HepG2 (cell line): ENCODE measurements at regions not wholly inside any gene's neighbourhood (a gene's known extent, or its start where the extent isn't known, plus 50 kb on each side); places are given as distances from the start of the nearest gene placed in this dataset.

ENCODE experiments used
- ATAC-seq: fragments of 200-7000 bp; cut with Tn5 transposase; 3 replicates; pipeline ENCODE4 v1.9.1; 2020; ENCODE audit warnings: mild to moderate bottlenecking, moderate library complexity
- BruUV-seq: library from RNA; stranded (reverse); fragments of 400-500 nt; replicated peaks from 2 replicates; lab custom pipeline; 2021; lab: Mats Ljungman, UMichigan
- CTCF ChIA-PET: fragments of 300-600 bp; formaldehyde crosslinking; extraction: SDS; loops from one replicate; lab custom pipeline; 2021; ENCODE audit warnings: low total read pairs, inconsistent platforms, low intra/inter-chr PET ratio; lab: Yijun Ruan, JAX
- POLR2A ChIA-PET: fragments of 350-600 bp; sonication (Branson Sonifier 250); formaldehyde crosslinking; loops from one replicate; lab custom pipeline; 2020; ENCODE audit warnings: antibody characterized with exemption, inconsistent platforms; lab: Yijun Ruan, JAX
- DNase-seq: peaks from one replicate; pipeline ENCODE4 v3.0.0-alpha.2; 2015; ENCODE audit warnings: low spot score
- FAIRE-seq: peaks from 3 replicates; lab custom pipeline; 2011; peaks lifted over from hg19 to GRCh38; lab: Jason Lieb, UNC
- H2AFZ ChIP-seq: one replicate; pipeline ENCODE4 v1.6.1; 2011; ENCODE audit warnings: low read length, inconsistent platforms
- H3K27ac ChIP-seq: fragments of 300-600 bp; 3 replicates; pipeline ENCODE4 v1.8.0; 2011; ENCODE audit warnings: mixed run types, mild to moderate bottlenecking, mixed read lengths, low read length, inconsistent platforms; ENCODE audit not compliant: insufficient read depth; ENCODE audit errors: extremely low read length
- H3K27me3 ChIP-seq, 2 experiments: fragments of 200-600 bp in 1 of 2; 2 replicates in 1 of 2; 3 replicates in 1 of 2; pipeline versions ENCODE4 v1.6.0 to v1.8.0; 2011; ENCODE audit warnings: low read length in 2 of 2, mild to moderate bottlenecking in 2 of 2, moderate library complexity in 2 of 2, inconsistent platforms in 1 of 2; ENCODE audit not compliant: insufficient read depth in 2 of 2, control insufficient read depth in 1 of 2
- H3K36me3 ChIP-seq, 2 experiments: fragments of 200-600 bp in 1 of 2; replicated peaks in 1 of 2; 2 replicates in 1 of 2; 3 replicates in 1 of 2; pipeline versions ENCODE4 v1.5.1 to v1.8.0; 2011; ENCODE audit warnings: low read length in 2 of 2, inconsistent platforms in 1 of 2; ENCODE audit not compliant: insufficient read depth in 2 of 2, control insufficient read depth in 1 of 2
- H3K4me1 ChIP-seq: 2 replicates; pipeline ENCODE4 v1.5.1; 2012; ENCODE audit warnings: low read length, inconsistent platforms; ENCODE audit not compliant: insufficient read depth
- H3K4me2 ChIP-seq: 2 replicates; pipeline ENCODE4 v1.6.0; 2011; ENCODE audit warnings: low read depth, low read length, inconsistent platforms
- H3K4me3 ChIP-seq, 3 experiments: fragments of 200-600 bp in 1 of 3; sonication (generic), shearing (Covaris generic) in 1 of 3; replicated peaks in 1 of 3; 2 replicates each; pipeline ENCODE4 v1.5.1; 2011 to 2016; ENCODE audit warnings: low read length in 3 of 3, inconsistent platforms in 2 of 3, low read depth in 2 of 3, mild to moderate bottlenecking in 2 of 3, control low read depth in 1 of 3, mixed read lengths in 1 of 3; ENCODE audit not compliant: insufficient read depth in 1 of 3
- H3K79me2 ChIP-seq: one replicate; pipeline ENCODE4 v1.6.1; 2011; ENCODE audit warnings: low read length, inconsistent platforms; ENCODE audit not compliant: insufficient read depth
- H3K9ac ChIP-seq: 2 replicates; pipeline ENCODE4 v1.6.0; 2011; ENCODE audit warnings: mild to moderate bottlenecking, low read depth, low read length, inconsistent platforms; ENCODE audit not compliant: insufficient read depth
- H3K9me3 ChIP-seq: 2 replicates; pipeline ENCODE4 v1.5.1; 2012; ENCODE audit warnings: mild to moderate bottlenecking, low read length
- H4K20me1 ChIP-seq: 2 replicates; pipeline ENCODE4 v1.6.0; 2011; ENCODE audit warnings: inconsistent platforms, mild to moderate bottlenecking, low read length, moderate library complexity; ENCODE audit not compliant: insufficient read depth
- AKAP8 ChIP-seq: sonication (generic); formaldehyde crosslinking; IDR thresholded peaks from 2 replicates; pipeline ENCODE4 v1.5.1; 2020; ENCODE audit warnings: mild to moderate bottlenecking, missing genetic modification reagents
- ATF7 ChIP-seq, 2 experiments: fragments of 450-650 bp in 1 of 2; sonication (generic) in 1 of 2; formaldehyde crosslinking in 1 of 2; IDR thresholded peaks; 2 replicates each; pipeline versions ENCODE4 v1.4.0 to v1.6.1; 2016 to 2020; ENCODE audit warnings: antibody characterized with exemption in 1 of 2, mild to moderate bottlenecking in 1 of 2, missing genetic modification reagents in 1 of 2
- HDAC6 ChIP-seq: fragments of 200-600 bp; sonication (generic); IDR thresholded peaks from 2 replicates; pipeline ENCODE4 v1.7.0; 2017; ENCODE audit warnings: mild to moderate bottlenecking, antibody characterized with exemption, low read length, low read depth
- KLF6 ChIP-seq: IDR thresholded peaks from 2 replicates; pipeline ENCODE4 v1.8.0; 2016; ENCODE audit warnings: missing biosample characterization, missing genetic modification reagents
- NR2F2 ChIP-seq: IDR thresholded peaks from 2 replicates; pipeline ENCODE4 v1.6.1; 2012; ENCODE audit warnings: low read depth, inconsistent platforms, borderline replicate concordance
- PHF8 ChIP-seq: sonication (generic); formaldehyde crosslinking; IDR thresholded peaks from 2 replicates; pipeline ENCODE4 v1.5.0; 2020; ENCODE audit warnings: missing genetic modification reagents
- RNF2 ChIP-seq: fragments of 450-650 bp; conservative IDR thresholded peaks from 2 replicates; pipeline ENCODE4 v1.6.1; 2016; ENCODE audit warnings: low read depth
- SNRNP70 ChIP-seq: fragments of 200-400 bp; formaldehyde crosslinking; IDR thresholded peaks from 2 replicates; pipeline ENCODE4 v1.6.1; 2017; ENCODE audit warnings: mild to moderate bottlenecking, low read depth, low read length, moderate library complexity
- SRSF1 ChIP-seq: fragments of 200-400 bp; formaldehyde crosslinking; optimal IDR thresholded peaks from 2 replicates; pipeline ENCODE3; 2017; ENCODE audit warnings: mild to moderate bottlenecking, low read depth, low read length, moderate library complexity
- TEAD2 ChIP-seq: sonication (generic); formaldehyde crosslinking; IDR thresholded peaks from 2 replicates; pipeline ENCODE4 v1.9.0; 2021; ENCODE audit warnings: missing genetic modification reagents
- ZNF101 ChIP-seq: sonication (generic); formaldehyde crosslinking; IDR thresholded peaks from 2 replicates; pipeline ENCODE4 v1.4.0; 2020; ENCODE audit warnings: mild to moderate bottlenecking, low read depth, missing genetic modification reagents, borderline replicate concordance
- ZNF207 ChIP-seq: fragments of 450-650 bp; IDR thresholded peaks from 2 replicates; pipeline ENCODE4 v1.6.1; 2016; ENCODE audit warnings: antibody characterized with exemption, borderline replicate concordance
- ZNF292 ChIP-seq: sonication (generic); formaldehyde crosslinking; IDR thresholded peaks from 2 replicates; pipeline ENCODE4 v1.8.1; 2022; ENCODE audit warnings: mild to moderate bottlenecking, low read depth, missing genetic modification reagents, borderline replicate concordance
- ZNF333 ChIP-seq: sonication (generic); formaldehyde crosslinking; IDR thresholded peaks from 2 replicates; pipeline ENCODE4 v1.4.0; 2020; ENCODE audit warnings: mild to moderate bottlenecking, missing genetic modification reagents, borderline replicate concordance
- WGBS: methylation state at CpG from one replicate; pipeline ENCODE4 v1.1.6; 2017; ENCODE audit warnings: low lambda C conversion rate; 5-methylcytosine and 5-hydroxymethylcytosine counted together
- in situ Hi-C: cut with HindIII; loops from 2 replicates; pipeline ENCODE4 v1.10.0; 2017; ENCODE audit warnings: low pct_unique_long_range_greater_than_20kb; ENCODE audit not compliant: extremely low pct_ligation_motif_present
- intact Hi-C: fragments of 100-400 bp; cut with micrococcal nuclease; formaldehyde crosslinking; loops from one replicate; pipeline ENCODE4 v1.10.0; 2022; ENCODE audit not compliant: unreplicated experiment

DNA sequence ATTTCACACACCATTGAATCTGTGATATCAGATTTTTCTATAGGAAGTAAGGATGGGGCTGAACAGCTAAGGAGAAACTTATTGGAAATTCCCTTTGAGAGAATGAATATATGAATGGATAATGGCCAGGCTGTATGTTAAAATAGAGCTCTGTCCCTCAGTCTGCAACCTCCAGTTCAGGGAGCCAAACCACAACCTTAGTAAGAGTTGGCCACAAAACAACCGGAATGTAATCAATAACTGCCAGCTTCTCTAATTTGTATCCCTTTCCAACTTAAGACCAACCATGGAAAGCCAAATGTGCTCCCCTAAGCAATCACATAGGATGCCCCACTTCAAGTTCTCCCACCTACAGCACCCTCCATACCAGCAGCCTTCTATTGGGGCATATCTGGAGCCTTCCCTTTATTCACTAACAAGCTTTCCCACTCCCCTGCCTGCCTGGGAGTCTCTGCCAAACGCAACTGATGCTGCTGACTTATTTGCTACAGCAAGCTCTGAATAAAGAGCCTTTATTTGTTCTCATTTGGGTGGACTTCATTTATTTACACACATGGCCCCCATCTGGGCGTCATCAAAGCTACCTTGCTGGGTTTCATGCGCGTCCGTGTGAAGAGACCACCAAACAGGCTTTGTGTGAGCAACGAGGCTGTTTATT is 75.4 kb upstream of the LARS2 start:
- DNase-seq (no peak), FAIRE-seq (no peak), ATAC-seq (no peak)
- Histone ChIP-seq H4K20me1 (no peaks in the 10 kb centered on the region), H3K36me3 (no peaks in the 10 kb centered on the region), H3K4me1 (no peaks in the 10 kb centered on the region), H3K4me3 (no peak overlapping the region), H3K4me2 (no peak overlapping the region), H3K9me3 (no peaks in the 10 kb centered on the region), H2AFZ (no peak overlapping the region), H3K27ac (no peak overlapping the region), H3K27me3 (peaks cover 1 to 8% of the 10 kb centered on the region in 2 experiments; a peak in 2 of 5 replicates), H3K79me2 (no peaks in the 10 kb centered on the region), H3K9ac (no peak overlapping the region)
- TF ChIP-seq TEAD2 (CRISPR knock-in tag) (no peak), KLF6 (CRISPR knock-in tag) (no peak), SNRNP70 (no peak), ATF7 (IDR thresholded peaks at IDR 0.05) (no peak), ATF7 (CRISPR knock-in tag; IDR thresholded peaks at IDR 0.05) (no peak), ZNF101 (no peak), AKAP8 (CRISPR knock-in tag) (no peak), RNF2 (no peak), SRSF1 (no peak)
- CTCF ChIA-PET, result no interaction called here
- in situ Hi-C loops (no loop called here), intact Hi-C loops (no loop called here)
- 34% methylated on average over 6 of the region's 7 CpGs for WGBS
- BruUV-seq, result no TSS peak
- POLR2A ChIA-PET, result no interaction called here

DNA sequence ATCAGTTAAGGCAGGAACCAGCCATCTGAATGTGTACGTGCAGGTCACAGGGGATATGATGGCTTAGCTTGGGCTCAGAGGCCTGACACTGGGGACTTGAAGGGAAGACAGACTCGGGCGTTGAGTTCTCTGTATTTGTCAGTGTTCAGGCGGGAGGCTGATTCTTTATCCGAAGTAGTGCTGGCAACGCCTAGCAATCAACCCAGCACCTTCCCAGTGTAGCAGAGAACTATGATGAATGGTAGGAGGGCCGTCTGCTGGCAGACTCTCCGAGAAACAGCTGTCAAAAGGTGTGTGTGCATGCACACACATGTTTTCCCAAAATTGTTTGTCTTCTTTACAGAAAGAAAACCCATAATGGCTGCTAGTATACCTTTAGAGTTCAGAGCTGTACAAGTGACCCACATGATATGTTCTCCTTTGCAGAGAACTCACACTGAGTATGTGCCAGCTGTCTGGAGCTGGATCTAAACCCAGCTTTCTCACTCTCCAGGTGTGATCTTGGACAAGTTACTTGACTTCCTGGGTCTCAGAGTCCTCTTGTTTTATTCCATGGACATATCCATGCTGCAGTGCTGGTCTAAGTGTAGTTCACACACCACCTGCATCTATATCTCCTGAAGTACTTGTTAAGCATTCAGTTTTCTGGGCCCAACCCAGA is 74.5 kb upstream of the LARS2 start:
- POLR2A ChIA-PET, result no interaction called here
- FAIRE-seq (no peak), ATAC-seq (no peak), DNase-seq (no peak)
- intact Hi-C loops, result no loop called here
- Histone ChIP-seq H2AFZ (no peak overlapping the region), H3K79me2 (no peaks in the 10 kb centered on the region), H3K27ac (no peak overlapping the region), H3K4me2 (no peak overlapping the region), H3K27me3 (peaks cover 1 to 8% of the 10 kb centered on the region in 2 experiments; a peak in 2 of 5 replicates), H3K36me3 (no peaks in the 10 kb centered on the region), H4K20me1 (no peaks in the 10 kb centered on the region), H3K4me1 (no peaks in the 10 kb centered on the region), H3K9ac (no peak overlapping the region), H3K9me3 (no peaks in the 10 kb centered on the region), H3K4me3 (no peak overlapping the region)
- no peak for TF ChIP-seq HDAC6
- TF ChIP-seq NR2F2, result no peak
- no peak for TF ChIP-seq PHF8 (CRISPR knock-in tag)
- no peak for TF ChIP-seq ZNF292 (CRISPR knock-in tag)
- TF ChIP-seq ZNF207, result no peak
- TF ChIP-seq ZNF333 (CRISPR knock-in tag), result no peak
- CTCF ChIA-PET, result no interaction called here
- WGBS, result 0% methylated on average over 3 of the region's 8 CpGs
- in situ Hi-C loops, result no loop called here
- no TSS peak for BruUV-seq
